ENCODE measurements at regions not wholly inside any gene's neighbourhood (a gene's known extent, or its start where the extent isn't known, plus 50 kb on each side); places are given as distances from the start of the nearest gene placed in this dataset.

- no peaks in the 10 kb centered on the region for H3K36me3 ChIP-seq (ENCODE audit: insufficient read depth, low read length)
- Mint-ChIP-seq H3K4me3 (no peak overlapping the region), H3K27ac (no peak overlapping the region), H3K4me1 (ENCODE audit: low read depth) (no peaks in the 10 kb centered on the region), H3K36me3 (ENCODE audit: low read depth) (no peaks in the 10 kb centered on the region), H3K27me3 (no peaks in the 10 kb centered on the region), H3K9me3 (no peaks in the 10 kb centered on the region)
- no peak for TF ChIP-seq CTCF (IDR thresholded peaks at IDR 0.05)
- CTCF ChIA-PET, result no interaction called here
- no peak overlapping the region for H3K27ac ChIP-seq (ENCODE audit: low read depth in 1 of 2, low read length in 2 of 2)
- no peaks in the 10 kb centered on the region for H3K4me1 ChIP-seq (ENCODE audit: insufficient read depth, low read length)
- H3K9me3 ChIP-seq (ENCODE audit: control insufficient read depth in 1 of 2, insufficient read depth in 1 of 2, low read length in 2 of 2), result peaks cover 0 to 3% of the 10 kb centered on the region in 2 experiments
- no peak for ATAC-seq (ENCODE audit: poor library complexity)
- H3K4me3 ChIP-seq (ENCODE audit: low read length), result no peak overlapping the region
- H3K27me3 ChIP-seq (ENCODE audit: control insufficient read depth in 1 of 2, insufficient read depth in 2 of 2, low read length in 2 of 2), result no peaks in the 10 kb centered on the region
- intact Hi-C loops (cut with DNase I, micrococcal nuclease), result no loop called here
- DNase-seq, result no peak
- POLR2A ChIA-PET, result no interaction called here
Observed at GRCh38 chr14:85762526-85762925, 232.6 kb downstream of the FLRT2 start.

- H3K27ac Mint-ChIP-seq, result no peak overlapping the region
- intact Hi-C loops (cut with DNase I, micrococcal nuclease), result no loop called here
Observed at GRCh38 chr14:85752175-85752574, 222.2 kb downstream of the FLRT2 start.

GRCh38 chr14:85744573-85744972 lies 214.6 kb downstream of the FLRT2 start:
- no peak for DNase-seq
- intact Hi-C loops (cut with DNase I, micrococcal nuclease), result no loop called here
- TF ChIP-seq CTCF (IDR thresholded peaks at IDR 0.05), result no peak
- no peak for ATAC-seq (ENCODE audit: poor library complexity)
- CTCF ChIA-PET, result no interaction called here
- POLR2A ChIA-PET, result no interaction called here
- H3K4me3 Mint-ChIP-seq, result no peak overlapping the region
- no peak overlapping the region for H3K27ac Mint-ChIP-seq
- Histone ChIP-seq H3K27ac (ENCODE audit: low read depth in 1 of 2, low read length in 2 of 2) (no peak overlapping the region), H3K36me3 (ENCODE audit: insufficient read depth, low read length) (no peaks in the 10 kb centered on the region), H3K4me1 (ENCODE audit: insufficient read depth, low read length) (no peaks in the 10 kb centered on the region), H3K9me3 (ENCODE audit: control insufficient read depth in 1 of 2, insufficient read depth in 1 of 2, low read length in 2 of 2) (no peaks in the 10 kb centered on the region), H3K4me3 (ENCODE audit: low read length) (no peak overlapping the region), H3K27me3 (ENCODE audit: control insufficient read depth in 1 of 2, insufficient read depth in 2 of 2, low read length in 2 of 2) (no peaks in the 10 kb centered on the region)
- H3K4me1 Mint-ChIP-seq (ENCODE audit: low read depth), result no peaks in the 10 kb centered on the region
- no peaks in the 10 kb centered on the region for H3K9me3 Mint-ChIP-seq
- no peaks in the 10 kb centered on the region for H3K27me3 Mint-ChIP-seq
- no peaks in the 10 kb centered on the region for H3K36me3 Mint-ChIP-seq (ENCODE audit: low read depth)

More at GRCh38 chr14:85752175-85752574, 222.2 kb downstream of the FLRT2 start:
- Histone ChIP-seq H3K4me1 (ENCODE audit: insufficient read depth, low read length) (no peaks in the 10 kb centered on the region), H3K27me3 (ENCODE audit: control insufficient read depth in 1 of 2, insufficient read depth in 2 of 2, low read length in 2 of 2) (no peaks in the 10 kb centered on the region), H3K27ac (ENCODE audit: low read depth in 1 of 2, low read length in 2 of 2) (no peak overlapping the region), H3K4me3 (ENCODE audit: low read length) (no peak overlapping the region), H3K36me3 (ENCODE audit: insufficient read depth, low read length) (no peaks in the 10 kb centered on the region), H3K9me3 (ENCODE audit: control insufficient read depth in 1 of 2, insufficient read depth in 1 of 2, low read length in 2 of 2) (no peaks in the 10 kb centered on the region)
- TF ChIP-seq CTCF (IDR thresholded peaks at IDR 0.05), result no peak
- no peak overlapping the region for H3K4me3 Mint-ChIP-seq
- ChIA-PET CTCF (no interaction called here), POLR2A (no interaction called here)
- no peaks in the 10 kb centered on the region for H3K4me1 Mint-ChIP-seq (ENCODE audit: low read depth)
- H3K27me3 Mint-ChIP-seq, result no peaks in the 10 kb centered on the region
- no peaks in the 10 kb centered on the region for H3K9me3 Mint-ChIP-seq
- no peaks in the 10 kb centered on the region for H3K36me3 Mint-ChIP-seq (ENCODE audit: low read depth)
- ATAC-seq (ENCODE audit: poor library complexity) (no peak), DNase-seq (no peak)
